Neural cell (in vitro differentiated cells): ENCODE measurements at regions not wholly inside any gene's neighbourhood (a gene's known extent, or its start where the extent isn't known, plus 50 kb on each side); places are given as distances from the start of the nearest gene placed in this dataset.
A peak's percentile ranks its signal among the peaks of the same experiment; 100 is the strongest.

ENCODE experiments used
- H2AFZ ChIP-seq: fragments of 200-600, 300-800 bp; sonication (generic), shearing (Covaris generic); 2 replicates; pipeline ENCODE4 v1.6.0; 2014; ENCODE audit warnings: low read depth, mild to moderate bottlenecking, antibody characterized with exemption, low read length, moderate library complexity
- H3F3A ChIP-seq: fragments of 200-600 bp; shearing (Covaris generic); 2 replicates; pipeline ENCODE4 v1.6.1; 2016; ENCODE audit warnings: mild to moderate bottlenecking, moderate library complexity, mixed read lengths, antibody characterized with exemption, low read length; ENCODE audit not compliant: insufficient read depth, poor library complexity, severe bottlenecking
- H3K27ac ChIP-seq: fragments of 200-600, 300-800 bp; sonication (generic), shearing (Covaris generic); 2 replicates; pipeline ENCODE4 v1.5.1; 2014; ENCODE audit warnings: mild to moderate bottlenecking, low read length, moderate library complexity
- H3K27me3 ChIP-seq: fragments of 300-800, 200-600 bp; sonication (generic), shearing (Covaris generic); 2 replicates; pipeline ENCODE4 v1.6.0; 2014; ENCODE audit warnings: mild to moderate bottlenecking, low read depth, low read length, moderate library complexity; ENCODE audit not compliant: insufficient read depth
- H3K36me3 ChIP-seq: fragments of 300-800, 200-600 bp; sonication (generic), shearing (Covaris generic); 2 replicates; pipeline ENCODE4 v1.5.1; 2014; ENCODE audit warnings: mild to moderate bottlenecking, antibody characterized with exemption, low read length, moderate library complexity; ENCODE audit not compliant: insufficient read depth
- H3K4me2 ChIP-seq: fragments of 300-800, 200-600 bp; sonication (generic), shearing (Covaris generic); 2 replicates; pipeline ENCODE4 v1.6.0; 2014; ENCODE audit warnings: mild to moderate bottlenecking, low read length
- H3K4me3 ChIP-seq: fragments of 300-800, 200-600 bp; sonication (generic), shearing (Covaris generic); 2 replicates; pipeline ENCODE4 v1.5.1; 2014; ENCODE audit warnings: mild to moderate bottlenecking, low read length, moderate library complexity
- H3K79me2 ChIP-seq: fragments of 200-600 bp; shearing (Covaris generic); replicated peaks from 2 replicates; pipeline ENCODE4 v1.6.0; 2014; ENCODE audit warnings: mild to moderate bottlenecking, low read length, moderate library complexity; ENCODE audit not compliant: insufficient read depth
- H3K9ac ChIP-seq: fragments of 300-800, 200-600 bp; sonication (generic), shearing (Covaris generic); 2 replicates; pipeline ENCODE4 v1.6.1; 2016; ENCODE audit warnings: mild to moderate bottlenecking, low read length, mixed read lengths
- H3K9me2 ChIP-seq: fragments of 200-600 bp; shearing (Covaris generic); 2 replicates; pipeline ENCODE4 v1.6.1; 2016; ENCODE audit warnings: mild to moderate bottlenecking, low read length, mixed read lengths; ENCODE audit not compliant: insufficient read depth
- H3K9me3 ChIP-seq: fragments of 200-600, 300-800 bp; sonication (generic), shearing (Covaris generic); 2 replicates; pipeline ENCODE4 v1.6.1; 2016; ENCODE audit warnings: mild to moderate bottlenecking, mixed run types, low read length, moderate library complexity, mixed read lengths
- H4K20me1 ChIP-seq: fragments of 200-600 bp; shearing (Covaris generic); 2 replicates; pipeline ENCODE4 v1.6.1; 2016; ENCODE audit warnings: mild to moderate bottlenecking, mixed run types; ENCODE audit not compliant: insufficient read depth
- CTCF ChIP-seq: fragments of 450-650 bp; IDR thresholded peaks from 2 replicates; pipeline ENCODE4 v1.5.1; 2014; ENCODE audit warnings: antibody characterized with exemption, mild to moderate bottlenecking, moderate library complexity; ENCODE audit not compliant: poor library complexity, severe bottlenecking
- EP300 ChIP-seq: fragments of 450-650 bp; conservative IDR thresholded peaks from 2 replicates; pipeline ENCODE4 v1.6.1; 2014; ENCODE audit warnings: antibody characterized with exemption, mild to moderate bottlenecking, moderate library complexity; ENCODE audit not compliant: poor library complexity, severe bottlenecking
- EZH2 ChIP-seq: fragments of 200-600, 300-800 bp; shearing (Covaris generic), sonication (generic); IDR thresholded peaks from 2 replicates; pipeline ENCODE4 v1.6.1; 2014; ENCODE audit warnings: antibody characterized with exemption, low read length, borderline replicate concordance, mild to moderate bottlenecking; ENCODE audit not compliant: insufficient read depth, poor library complexity, severe bottlenecking
- MXI1 ChIP-seq: fragments of 450-650 bp; conservative IDR thresholded peaks from 2 replicates; pipeline ENCODE4 v1.6.1; 2014; ENCODE audit warnings: antibody characterized with exemption, mild to moderate bottlenecking; ENCODE audit not compliant: poor library complexity, severe bottlenecking
- POLR2AphosphoS5 ChIP-seq: IDR thresholded peaks from 2 replicates; pipeline ENCODE4 v1.6.1; 2012
- RAD21 ChIP-seq: fragments of 450-650 bp; conservative IDR thresholded peaks from 2 replicates; pipeline ENCODE4 v1.6.1; 2014; ENCODE audit warnings: antibody characterized with exemption, mild to moderate bottlenecking, moderate library complexity
- SMC3 ChIP-seq: fragments of 450-650 bp; conservative IDR thresholded peaks from 2 replicates; pipeline ENCODE4 v1.6.1; 2014; ENCODE audit warnings: antibody characterized with exemption, mild to moderate bottlenecking, moderate library complexity; ENCODE audit not compliant: poor library complexity
- TAF1 ChIP-seq: IDR thresholded peaks from 2 replicates; pipeline ENCODE4 v1.6.1; 2012; ENCODE audit warnings: low read depth
- TF ChIP-seq, protein P1 (sequence below): IDR thresholded peaks from 2 replicates; pipeline ENCODE4 v1.6.1; 2012; ENCODE audit warnings: borderline replicate concordance

GRCh38 chr11:45393826-45394225, 107.7 kb upstream of the SYT13 start:
- Histone ChIP-seq H3K27ac (no peak overlapping the region), H3K36me3 (no peaks in the 10 kb centered on the region), H3K9me3 (no peaks in the 10 kb centered on the region), H3K4me3 (no peak overlapping the region), H4K20me1 (no peaks in the 10 kb centered on the region), H3K9ac (no peak overlapping the region), H3K9me2 (no peaks in the 10 kb centered on the region), H3F3A (no peaks in the 10 kb centered on the region), H3K27me3 (no peaks in the 10 kb centered on the region), H3K79me2 (no peaks in the 10 kb centered on the region), H3K4me2 (no peak overlapping the region), H2AFZ (no peak overlapping the region)
- TF ChIP-seq, protein P1, sequence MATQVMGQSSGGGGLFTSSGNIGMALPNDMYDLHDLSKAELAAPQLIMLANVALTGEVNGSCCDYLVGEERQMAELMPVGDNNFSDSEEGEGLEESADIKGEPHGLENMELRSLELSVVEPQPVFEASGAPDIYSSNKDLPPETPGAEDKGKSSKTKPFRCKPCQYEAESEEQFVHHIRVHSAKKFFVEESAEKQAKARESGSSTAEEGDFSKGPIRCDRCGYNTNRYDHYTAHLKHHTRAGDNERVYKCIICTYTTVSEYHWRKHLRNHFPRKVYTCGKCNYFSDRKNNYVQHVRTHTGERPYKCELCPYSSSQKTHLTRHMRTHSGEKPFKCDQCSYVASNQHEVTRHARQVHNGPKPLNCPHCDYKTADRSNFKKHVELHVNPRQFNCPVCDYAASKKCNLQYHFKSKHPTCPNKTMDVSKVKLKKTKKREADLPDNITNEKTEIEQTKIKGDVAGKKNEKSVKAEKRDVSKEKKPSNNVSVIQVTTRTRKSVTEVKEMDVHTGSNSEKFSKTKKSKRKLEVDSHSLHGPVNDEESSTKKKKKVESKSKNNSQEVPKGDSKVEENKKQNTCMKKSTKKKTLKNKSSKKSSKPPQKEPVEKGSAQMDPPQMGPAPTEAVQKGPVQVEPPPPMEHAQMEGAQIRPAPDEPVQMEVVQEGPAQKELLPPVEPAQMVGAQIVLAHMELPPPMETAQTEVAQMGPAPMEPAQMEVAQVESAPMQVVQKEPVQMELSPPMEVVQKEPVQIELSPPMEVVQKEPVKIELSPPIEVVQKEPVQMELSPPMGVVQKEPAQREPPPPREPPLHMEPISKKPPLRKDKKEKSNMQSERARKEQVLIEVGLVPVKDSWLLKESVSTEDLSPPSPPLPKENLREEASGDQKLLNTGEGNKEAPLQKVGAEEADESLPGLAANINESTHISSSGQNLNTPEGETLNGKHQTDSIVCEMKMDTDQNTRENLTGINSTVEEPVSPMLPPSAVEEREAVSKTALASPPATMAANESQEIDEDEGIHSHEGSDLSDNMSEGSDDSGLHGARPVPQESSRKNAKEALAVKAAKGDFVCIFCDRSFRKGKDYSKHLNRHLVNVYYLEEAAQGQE, result no peak
- TF ChIP-seq SMC3 (no peak), RAD21 (no peak), CTCF (no peak), MXI1 (no peak), TAF1 (no peak), EP300 (no peak), EZH2 (no peak), POLR2AphosphoS5 (no peak)

- H3K9ac ChIP-seq, result no peak overlapping the region
- no peaks in the 10 kb centered on the region for H3K79me2 ChIP-seq
- H3K4me2 ChIP-seq, result no peak overlapping the region
- peak overlapping the region; percentile 44 for H3K27ac ChIP-seq
- H3K9me3 ChIP-seq, result no peaks in the 10 kb centered on the region
- H4K20me1 ChIP-seq, result no peaks in the 10 kb centered on the region
- TF ChIP-seq EZH2 (no peak), SMC3 (no peak), POLR2AphosphoS5 (no peak)
- H3K4me3 ChIP-seq, result no peak overlapping the region
- no peaks in the 10 kb centered on the region for H3F3A ChIP-seq
- no peak overlapping the region for H2AFZ ChIP-seq
- no peaks in the 10 kb centered on the region for H3K27me3 ChIP-seq
- no peaks in the 10 kb centered on the region for H3K9me2 ChIP-seq
- no peaks in the 10 kb centered on the region for H3K36me3 ChIP-seq
Observed at GRCh38 chr11:45393334-45393733, 107.2 kb upstream of the SYT13 start.

DNA sequence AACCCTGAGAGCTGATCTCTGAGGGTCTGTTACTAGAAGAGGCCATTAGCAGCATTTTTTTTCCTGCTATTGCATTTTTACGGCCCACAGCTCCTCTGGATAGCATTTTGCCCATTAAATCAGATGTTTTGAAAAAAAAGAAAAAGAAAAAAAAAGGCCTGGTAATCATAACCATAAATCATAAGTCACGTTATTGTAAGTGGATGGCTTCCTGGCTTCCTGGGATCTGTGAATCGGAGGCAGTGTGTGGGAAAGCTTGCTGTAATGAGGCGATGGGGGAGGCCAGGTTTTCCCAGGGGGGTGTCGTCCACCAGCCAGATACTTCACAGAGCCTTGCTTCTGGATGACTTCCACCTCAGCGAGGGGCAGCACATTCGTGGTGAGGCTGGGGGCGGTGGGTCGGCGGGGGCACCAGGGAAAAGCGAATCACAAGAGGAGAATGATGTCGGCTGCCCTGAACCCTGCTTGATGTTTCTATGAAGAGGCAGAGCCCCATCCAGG, 106.5 kb upstream of the SYT13 start:
- Histone ChIP-seq H3K27ac (peak overlapping the region; percentile 44), H3K4me2 (no peak overlapping the region), H3K27me3 (no peaks in the 10 kb centered on the region), H3K9me3 (no peaks in the 10 kb centered on the region), H3F3A (no peaks in the 10 kb centered on the region), H3K9me2 (no peaks in the 10 kb centered on the region), H4K20me1 (no peaks in the 10 kb centered on the region), H3K4me3 (no peak overlapping the region), H3K79me2 (no peaks in the 10 kb centered on the region), H2AFZ (no peak overlapping the region), H3K36me3 (no peaks in the 10 kb centered on the region), H3K9ac (peak overlapping the region; percentile 26)
- TF ChIP-seq, protein P1, result peak; percentile 50
- TF ChIP-seq MXI1 (no peak), CTCF (no peak), EP300 (no peak), EZH2 (no peak), RAD21 (no peak)
